ENCODE measurements at regions not wholly inside any gene's neighbourhood (a gene's known extent, or its start where the extent isn't known, plus 50 kb on each side); places are given as distances from the start of the nearest gene placed in this dataset.

DNA sequence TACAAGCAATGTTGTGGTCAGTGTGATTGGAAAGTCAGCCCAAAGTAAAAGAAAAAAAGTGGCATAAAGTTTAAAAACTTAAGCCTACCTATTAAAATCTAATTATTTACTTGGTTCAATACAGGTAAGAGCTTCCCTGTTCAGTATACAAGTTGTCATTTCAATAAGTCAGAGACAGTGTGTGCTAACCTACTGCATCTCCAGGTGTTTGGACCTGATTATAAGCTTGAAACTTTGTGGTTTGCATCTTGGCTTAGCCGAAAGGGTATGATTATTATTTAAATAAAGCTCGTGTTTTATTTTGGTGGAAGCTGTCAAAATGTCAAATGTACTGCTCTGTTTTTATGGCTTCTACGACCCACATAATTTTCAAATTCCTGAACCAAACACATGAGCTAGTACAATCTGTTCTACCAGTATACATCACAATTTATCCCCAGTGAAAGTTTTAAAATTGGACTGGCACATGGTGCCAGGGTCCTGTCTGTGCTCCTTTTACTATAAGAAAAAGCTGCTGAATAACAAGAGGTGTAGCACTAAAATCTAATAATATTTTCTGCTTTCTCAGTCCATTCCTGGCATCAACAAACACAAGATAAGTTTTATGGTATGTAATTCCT is 103.9 kb upstream of the ANO3 start:
- TF ChIP-seq, protein P1, sequence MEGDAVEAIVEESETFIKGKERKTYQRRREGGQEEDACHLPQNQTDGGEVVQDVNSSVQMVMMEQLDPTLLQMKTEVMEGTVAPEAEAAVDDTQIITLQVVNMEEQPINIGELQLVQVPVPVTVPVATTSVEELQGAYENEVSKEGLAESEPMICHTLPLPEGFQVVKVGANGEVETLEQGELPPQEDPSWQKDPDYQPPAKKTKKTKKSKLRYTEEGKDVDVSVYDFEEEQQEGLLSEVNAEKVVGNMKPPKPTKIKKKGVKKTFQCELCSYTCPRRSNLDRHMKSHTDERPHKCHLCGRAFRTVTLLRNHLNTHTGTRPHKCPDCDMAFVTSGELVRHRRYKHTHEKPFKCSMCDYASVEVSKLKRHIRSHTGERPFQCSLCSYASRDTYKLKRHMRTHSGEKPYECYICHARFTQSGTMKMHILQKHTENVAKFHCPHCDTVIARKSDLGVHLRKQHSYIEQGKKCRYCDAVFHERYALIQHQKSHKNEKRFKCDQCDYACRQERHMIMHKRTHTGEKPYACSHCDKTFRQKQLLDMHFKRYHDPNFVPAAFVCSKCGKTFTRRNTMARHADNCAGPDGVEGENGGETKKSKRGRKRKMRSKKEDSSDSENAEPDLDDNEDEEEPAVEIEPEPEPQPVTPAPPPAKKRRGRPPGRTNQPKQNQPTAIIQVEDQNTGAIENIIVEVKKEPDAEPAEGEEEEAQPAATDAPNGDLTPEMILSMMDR (IDR thresholded peaks at IDR 0.05; ENCODE audit: insufficient read depth, low read length) = no peak
- TF ChIP-seq POLR2AphosphoS5 (IDR thresholded peaks at IDR 0.05; ENCODE audit: low read depth) = no peak
- TF ChIP-seq, protein P2, sequence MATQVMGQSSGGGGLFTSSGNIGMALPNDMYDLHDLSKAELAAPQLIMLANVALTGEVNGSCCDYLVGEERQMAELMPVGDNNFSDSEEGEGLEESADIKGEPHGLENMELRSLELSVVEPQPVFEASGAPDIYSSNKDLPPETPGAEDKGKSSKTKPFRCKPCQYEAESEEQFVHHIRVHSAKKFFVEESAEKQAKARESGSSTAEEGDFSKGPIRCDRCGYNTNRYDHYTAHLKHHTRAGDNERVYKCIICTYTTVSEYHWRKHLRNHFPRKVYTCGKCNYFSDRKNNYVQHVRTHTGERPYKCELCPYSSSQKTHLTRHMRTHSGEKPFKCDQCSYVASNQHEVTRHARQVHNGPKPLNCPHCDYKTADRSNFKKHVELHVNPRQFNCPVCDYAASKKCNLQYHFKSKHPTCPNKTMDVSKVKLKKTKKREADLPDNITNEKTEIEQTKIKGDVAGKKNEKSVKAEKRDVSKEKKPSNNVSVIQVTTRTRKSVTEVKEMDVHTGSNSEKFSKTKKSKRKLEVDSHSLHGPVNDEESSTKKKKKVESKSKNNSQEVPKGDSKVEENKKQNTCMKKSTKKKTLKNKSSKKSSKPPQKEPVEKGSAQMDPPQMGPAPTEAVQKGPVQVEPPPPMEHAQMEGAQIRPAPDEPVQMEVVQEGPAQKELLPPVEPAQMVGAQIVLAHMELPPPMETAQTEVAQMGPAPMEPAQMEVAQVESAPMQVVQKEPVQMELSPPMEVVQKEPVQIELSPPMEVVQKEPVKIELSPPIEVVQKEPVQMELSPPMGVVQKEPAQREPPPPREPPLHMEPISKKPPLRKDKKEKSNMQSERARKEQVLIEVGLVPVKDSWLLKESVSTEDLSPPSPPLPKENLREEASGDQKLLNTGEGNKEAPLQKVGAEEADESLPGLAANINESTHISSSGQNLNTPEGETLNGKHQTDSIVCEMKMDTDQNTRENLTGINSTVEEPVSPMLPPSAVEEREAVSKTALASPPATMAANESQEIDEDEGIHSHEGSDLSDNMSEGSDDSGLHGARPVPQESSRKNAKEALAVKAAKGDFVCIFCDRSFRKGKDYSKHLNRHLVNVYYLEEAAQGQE (IDR thresholded peaks at IDR 0.05; ENCODE audit: insufficient replicate concordance, low read depth) = no peak
- no peak for TF ChIP-seq GABPA (IDR thresholded peaks at IDR 0.05; ENCODE audit: low read depth)
